HEK293 (cell line): ENCODE measurements at regions not wholly inside any gene's neighbourhood (a gene's known extent, or its start where the extent isn't known, plus 50 kb on each side); places are given as distances from the start of the nearest gene placed in this dataset.

ENCODE experiments used
- MZF1 ChIP-seq: fragments of 450-650 bp; formaldehyde crosslinking; IDR thresholded peaks from 2 replicates; pipeline ENCODE4 v1.5.1; 2017; ENCODE audit warnings: missing biosample characterization, missing genetic modification characterization, borderline replicate concordance
- ZBTB17 ChIP-seq: fragments of 450-650 bp; formaldehyde crosslinking; IDR thresholded peaks from 2 replicates; pipeline ENCODE4 v1.5.1; 2016; ENCODE audit warnings: missing biosample characterization, missing genetic modification characterization
- ZFP3 ChIP-seq: fragments of 450-650 bp; formaldehyde crosslinking; IDR thresholded peaks from 2 replicates; pipeline ENCODE4 v1.5.1; 2016; ENCODE audit warnings: low read depth, missing biosample characterization, missing genetic modification characterization
- ZNF121 ChIP-seq: fragments of 450-650 bp; formaldehyde crosslinking; IDR thresholded peaks from 2 replicates; pipeline ENCODE4 v1.5.1; 2016; ENCODE audit warnings: missing biosample characterization, missing genetic modification characterization
- ZSCAN23 ChIP-seq: fragments of 450-650 bp; formaldehyde crosslinking; IDR thresholded peaks from 2 replicates; pipeline ENCODE4 v1.5.1; 2016; ENCODE audit warnings: missing biosample characterization, missing genetic modification characterization

- TF ChIP-seq ZSCAN23 (no peak), MZF1 (tag by site-specific recombination) (no peak), ZBTB17 (tag by site-specific recombination) (no peak), ZNF121 (no peak), ZFP3 (tag by site-specific recombination) (no peak)
Observed at GRCh38 chr7:136045181-136045580, 68.0 kb upstream of the MTPN start.
